ENCODE measurements at regions not wholly inside any gene's neighbourhood (a gene's known extent, or its start where the extent isn't known, plus 50 kb on each side); places are given as distances from the start of the nearest gene placed in this dataset.
"Not testable (repeated sequence)": the region's sequence is repeated elsewhere in the genome, so short reads cannot be mapped to it uniquely, and the experiment has no call there.

GRCh38 chr14:30381861-30382480, 177.0 kb upstream of the G2E3 start:
- no peak for DNase-seq

- no peak for DNase-seq
These were observed 173.0 kb upstream of the G2E3 start for GRCh38 chr14:30385925-30386324.

GRCh38 chr14:30387871-30388270, 171.1 kb upstream of the G2E3 start:
- DNase-seq = no peak

GRCh38 chr14:30389134-30389876, 169.7 kb upstream of the G2E3 start:
- no peak for DNase-seq

- no peak for DNase-seq
These were observed 169.0 kb upstream of the G2E3 start for GRCh38 chr14:30389877-30390385.

- DNase-seq = no peak
These were observed 163.9 kb upstream of the G2E3 start for GRCh38 chr14:30395065-30395464.

- no peak for DNase-seq
These were observed 156.1 kb upstream of the G2E3 start for GRCh38 chr14:30402846-30403245.

GRCh38 chr14:30403791-30404190, 155.2 kb upstream of the G2E3 start:
- no peak for DNase-seq

- not testable (repeated sequence) for DNase-seq
These were observed 149.4 kb upstream of the G2E3 start for GRCh38 chr14:30409508-30410015.

- DNase-seq = no peak
These were observed 148.0 kb upstream of the G2E3 start for GRCh38 chr14:30410986-30411385.

- DNase-seq = not testable (repeated sequence)
These were observed 145.8 kb upstream of the G2E3 start for GRCh38 chr14:30413184-30413583.

GRCh38 chr14:30417121-30417520, 141.8 kb upstream of the G2E3 start:
- DNase-seq = no peak

GRCh38 chr14:30417999-30418398, 141.0 kb upstream of the G2E3 start:
- no peak for DNase-seq

- no peak for DNase-seq
These were observed 139.9 kb upstream of the G2E3 start for GRCh38 chr14:30419037-30419436.

GRCh38 chr14:30420515-30420914, 138.4 kb upstream of the G2E3 start:
- DNase-seq = no peak

- DNase-seq = no peak
These were observed 132.5 kb upstream of the G2E3 start for GRCh38 chr14:30426463-30426862.

- no peak for DNase-seq
These were observed 131.6 kb upstream of the G2E3 start for GRCh38 chr14:30427401-30427800.

- no peak for DNase-seq
These were observed 131.1 kb upstream of the G2E3 start for GRCh38 chr14:30427846-30428245.

GRCh38 chr14:30431552-30431951, 127.4 kb upstream of the G2E3 start:
- DNase-seq = no peak

GRCh38 chr14:30440961-30441360, 118.0 kb upstream of the G2E3 start:
- no peak for DNase-seq

GRCh38 chr14:30443368-30444007, 115.5 kb upstream of the G2E3 start:
- DNase-seq = no peak

- DNase-seq = no peak
These were observed 114.5 kb upstream of the G2E3 start for GRCh38 chr14:30444451-30444850.

GRCh38 chr14:30445011-30445793, 113.8 kb upstream of the G2E3 start:
- no peak for DNase-seq
